HG02943 (cell line): ENCODE measurements at regions not wholly inside any gene's neighbourhood (a gene's known extent, or its start where the extent isn't known, plus 50 kb on each side); places are given as distances from the start of the nearest gene placed in this dataset.

Source experiments
- ATAC-seq: cut with Tn5 transposase; IDR thresholded peaks from one replicate; pipeline ENCODE4 v1.9.1; 2021; ENCODE audit warnings: mild to moderate bottlenecking, low read depth, moderate library complexity; ENCODE audit not compliant: unreplicated experiment

- no peak for ATAC-seq
These were observed 159.7 kb upstream of the MCHR2 start for GRCh38 chr6:100153636-100154275.

- ATAC-seq, result no peak
These were observed 158.2 kb upstream of the MCHR2 start for GRCh38 chr6:100152201-100152600.

GRCh38 chr6:100144991-100145390 is 151.0 kb upstream of the MCHR2 start:
- ATAC-seq, result no peak

- ATAC-seq, result no peak
These were observed 144.5 kb upstream of the MCHR2 start for GRCh38 chr6:100138346-100139022.

- ATAC-seq, result no peak
These were observed 143.7 kb upstream of the MCHR2 start for GRCh38 chr6:100137759-100138158.

- no peak for ATAC-seq
These were observed 142.6 kb upstream of the MCHR2 start for GRCh38 chr6:100136590-100136989.

GRCh38 chr6:100135977-100136376 is 142.0 kb upstream of the MCHR2 start:
- ATAC-seq, result no peak

- no peak for ATAC-seq
These were observed 140.7 kb upstream of the MCHR2 start for GRCh38 chr6:100134703-100135102.

GRCh38 chr6:100134297-100134696 is 140.3 kb upstream of the MCHR2 start:
- no peak for ATAC-seq

- no peak for ATAC-seq
These were observed 138.0 kb upstream of the MCHR2 start for GRCh38 chr6:100132005-100132404.

GRCh38 chr6:100130630-100131029 is 136.6 kb upstream of the MCHR2 start:
- ATAC-seq, result no peak

GRCh38 chr6:100126790-100127484 is 132.9 kb upstream of the MCHR2 start:
- no peak for ATAC-seq

- no peak for ATAC-seq
These were observed 128.0 kb upstream of the MCHR2 start for GRCh38 chr6:100121854-100122609.

GRCh38 chr6:100119261-100119660 is 125.2 kb upstream of the MCHR2 start:
- no peak for ATAC-seq

- no peak for ATAC-seq
These were observed 124.3 kb upstream of the MCHR2 start for GRCh38 chr6:100118301-100118700.

GRCh38 chr6:100117680-100118079 is 123.7 kb upstream of the MCHR2 start:
- no peak for ATAC-seq

GRCh38 chr6:100116411-100117194 is 122.6 kb upstream of the MCHR2 start:
- no peak for ATAC-seq

GRCh38 chr6:100115407-100116101 is 121.5 kb upstream of the MCHR2 start:
- no peak for ATAC-seq

GRCh38 chr6:100112855-100113508 is 119.0 kb upstream of the MCHR2 start:
- ATAC-seq, result no peak
